Epithelial cell of proximal tubule (primary cell): ENCODE measurements at regions not wholly inside any gene's neighbourhood (a gene's known extent, or its start where the extent isn't known, plus 50 kb on each side); places are given as distances from the start of the nearest gene placed in this dataset.

ENCODE experiments used
- DNase-seq: peaks from one replicate; pipeline ENCODE4 v3.0.0-alpha.2; 2011; ENCODE audit warnings: low read depth
- H3K4me3 ChIP-seq: 2 replicates; pipeline ENCODE4 v1.5.1; 2011; ENCODE audit warnings: low read depth, mild to moderate bottlenecking, low read length
- TF ChIP-seq, protein P1 (sequence below): conservative IDR thresholded peaks from 2 replicates; pipeline ENCODE4 v1.5.1; 2012; ENCODE audit warnings: low read depth, mild to moderate bottlenecking, low read length

DNA sequence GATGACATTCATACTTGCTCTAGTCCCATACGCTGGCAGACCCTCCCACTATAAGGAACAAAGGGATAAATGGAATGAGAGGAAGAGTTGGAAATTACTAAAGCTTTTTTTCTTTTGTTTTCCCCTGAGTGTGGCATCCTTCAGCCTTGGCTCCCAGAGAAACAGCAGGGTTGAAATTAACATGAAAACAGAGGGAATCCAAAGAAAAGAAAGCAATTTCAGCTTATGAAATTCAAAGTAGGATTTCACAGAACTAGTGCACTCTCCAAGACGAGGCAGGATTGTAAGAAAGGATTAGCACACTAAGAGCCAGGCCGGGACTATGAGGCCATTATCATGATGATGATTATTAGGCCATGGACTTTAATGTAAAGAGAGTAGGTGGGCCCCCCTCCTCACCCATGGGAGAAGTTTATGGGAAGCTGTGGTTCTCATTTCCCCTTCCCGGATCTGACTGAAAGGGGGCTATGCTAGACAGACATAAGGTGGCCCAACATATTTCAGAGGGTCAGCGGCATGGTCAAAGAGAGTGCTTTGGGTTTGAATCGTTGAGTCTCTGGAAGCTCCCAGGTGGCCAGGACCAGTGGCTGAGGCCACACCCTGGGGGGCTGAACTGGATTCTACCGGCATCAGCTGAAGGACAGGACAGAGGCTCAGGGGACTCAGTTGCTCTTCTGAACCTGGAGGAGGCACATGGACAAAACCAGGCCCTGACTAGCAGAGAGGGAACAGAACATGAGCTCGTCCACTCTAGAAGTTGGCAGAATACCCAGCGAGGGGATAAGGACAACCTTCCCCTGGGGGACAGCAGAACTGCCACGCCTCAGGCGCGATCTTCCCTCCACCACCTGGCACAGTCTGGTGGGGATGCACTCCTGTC lies 100.1 kb upstream of the ARL4C start:
- no peak overlapping the region for H3K4me3 ChIP-seq
- TF ChIP-seq, protein P1, sequence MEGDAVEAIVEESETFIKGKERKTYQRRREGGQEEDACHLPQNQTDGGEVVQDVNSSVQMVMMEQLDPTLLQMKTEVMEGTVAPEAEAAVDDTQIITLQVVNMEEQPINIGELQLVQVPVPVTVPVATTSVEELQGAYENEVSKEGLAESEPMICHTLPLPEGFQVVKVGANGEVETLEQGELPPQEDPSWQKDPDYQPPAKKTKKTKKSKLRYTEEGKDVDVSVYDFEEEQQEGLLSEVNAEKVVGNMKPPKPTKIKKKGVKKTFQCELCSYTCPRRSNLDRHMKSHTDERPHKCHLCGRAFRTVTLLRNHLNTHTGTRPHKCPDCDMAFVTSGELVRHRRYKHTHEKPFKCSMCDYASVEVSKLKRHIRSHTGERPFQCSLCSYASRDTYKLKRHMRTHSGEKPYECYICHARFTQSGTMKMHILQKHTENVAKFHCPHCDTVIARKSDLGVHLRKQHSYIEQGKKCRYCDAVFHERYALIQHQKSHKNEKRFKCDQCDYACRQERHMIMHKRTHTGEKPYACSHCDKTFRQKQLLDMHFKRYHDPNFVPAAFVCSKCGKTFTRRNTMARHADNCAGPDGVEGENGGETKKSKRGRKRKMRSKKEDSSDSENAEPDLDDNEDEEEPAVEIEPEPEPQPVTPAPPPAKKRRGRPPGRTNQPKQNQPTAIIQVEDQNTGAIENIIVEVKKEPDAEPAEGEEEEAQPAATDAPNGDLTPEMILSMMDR, result no peak
- no peak for DNase-seq

DNA sequence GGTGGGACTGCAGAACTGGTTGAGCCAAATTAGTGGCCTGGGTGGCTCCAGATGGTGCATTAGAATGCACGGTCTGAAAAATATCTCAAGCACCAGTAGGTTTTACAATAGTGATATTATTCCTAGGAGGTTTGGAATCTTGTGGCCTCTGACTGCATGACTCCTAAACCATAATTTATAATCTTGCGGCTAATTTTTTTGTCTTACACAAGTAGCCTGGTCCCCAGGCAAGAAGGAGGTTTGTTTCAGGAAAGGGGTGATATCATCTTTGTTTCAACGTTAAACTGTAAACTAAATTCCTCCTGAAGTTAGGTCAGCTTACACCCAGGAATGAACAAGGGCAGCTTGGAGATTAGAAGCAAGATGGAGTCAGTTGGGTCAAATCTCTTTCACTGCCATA lies 98.9 kb upstream of the ARL4C start:
- TF ChIP-seq, protein P1, result no peak
- H3K4me3 ChIP-seq, result no peak overlapping the region
- DNase-seq, result no peak

DNA sequence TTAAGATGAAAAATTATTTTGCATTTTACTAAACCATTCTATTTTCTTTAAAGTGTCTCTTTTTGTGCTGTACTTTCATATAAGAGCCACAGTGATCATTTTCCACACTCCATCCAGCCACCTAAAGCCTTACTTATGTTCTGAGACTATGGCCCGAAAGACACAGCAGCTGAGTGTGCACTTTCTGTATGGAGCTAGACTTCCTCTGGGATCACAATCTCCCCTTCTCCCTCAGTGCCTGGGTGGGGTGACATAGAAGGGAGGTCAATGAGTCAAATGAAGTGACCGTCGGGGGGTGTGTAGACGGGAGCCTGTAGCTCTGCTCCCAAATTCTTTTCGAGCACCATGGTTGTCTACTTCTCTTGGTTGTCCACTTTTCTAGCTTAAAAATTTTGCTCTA lies 97.8 kb upstream of the ARL4C start:
- TF ChIP-seq, protein P1, result no peak
- H3K4me3 ChIP-seq, result no peak overlapping the region
- no peak for DNase-seq

DNA sequence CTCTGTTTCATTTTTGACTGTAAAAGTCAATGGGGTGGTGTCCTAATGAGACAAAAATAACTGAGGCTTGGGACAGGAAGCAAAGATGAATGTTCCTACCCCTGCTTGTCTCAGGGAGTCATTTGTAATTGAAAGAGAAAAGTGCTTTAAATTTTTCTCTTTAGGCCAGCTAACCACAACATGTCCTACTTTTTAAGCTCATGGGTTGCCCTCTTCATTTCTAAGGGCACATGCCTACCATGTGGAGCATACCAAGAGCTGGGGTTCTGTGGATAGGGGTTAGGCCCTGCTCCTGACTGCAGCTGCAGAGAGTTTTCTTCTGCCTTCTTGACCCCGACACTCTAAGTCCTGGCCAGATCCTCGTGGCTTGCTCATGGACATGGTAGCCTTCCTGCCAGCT lies 96.8 kb upstream of the ARL4C start:
- TF ChIP-seq, protein P1, result no peak
- DNase-seq, result no peak
- no peak overlapping the region for H3K4me3 ChIP-seq

DNA sequence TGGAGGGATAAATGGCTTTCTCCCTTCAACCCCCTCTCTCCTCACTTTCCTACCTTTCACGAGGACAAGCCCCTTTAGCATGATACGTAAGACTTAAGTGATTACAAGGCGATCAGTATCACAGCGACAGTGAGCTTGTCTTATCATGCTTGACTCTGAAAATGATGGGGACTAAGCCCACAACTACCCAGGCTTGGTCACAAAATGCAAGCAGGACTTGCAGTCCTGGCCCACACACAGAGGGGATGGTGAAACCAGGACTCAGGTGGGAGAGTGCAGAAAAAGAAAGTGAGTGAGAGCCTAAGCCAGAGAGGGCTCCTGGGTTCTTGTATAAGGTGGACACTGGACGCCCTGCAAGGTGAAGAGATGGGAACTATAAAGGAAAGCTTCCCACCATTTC lies 95.7 kb upstream of the ARL4C start:
- no peak for DNase-seq
- TF ChIP-seq, protein P1, result no peak
- no peak overlapping the region for H3K4me3 ChIP-seq

DNA sequence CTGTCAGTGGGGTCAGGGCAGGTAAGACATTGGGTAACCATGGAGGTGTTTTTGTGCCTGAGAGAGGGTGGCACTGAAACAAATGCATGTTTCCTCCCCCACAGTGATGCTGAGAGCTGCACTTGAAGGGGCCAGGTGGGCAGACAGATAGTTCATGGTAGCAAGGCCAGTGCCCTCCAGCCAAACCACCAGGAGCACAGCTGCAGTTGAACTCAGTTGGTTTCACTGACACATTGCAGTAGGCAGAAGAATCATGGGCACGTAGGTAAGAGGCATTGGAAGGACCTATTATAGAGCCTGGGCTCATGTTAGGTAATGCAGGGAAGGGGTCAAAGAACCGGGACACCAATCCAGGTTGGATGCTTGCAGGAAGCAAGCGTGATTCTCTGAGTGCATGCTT lies 93.2 kb upstream of the ARL4C start:
- no peak for DNase-seq
- TF ChIP-seq, protein P1, result no peak
- no peak overlapping the region for H3K4me3 ChIP-seq

DNA sequence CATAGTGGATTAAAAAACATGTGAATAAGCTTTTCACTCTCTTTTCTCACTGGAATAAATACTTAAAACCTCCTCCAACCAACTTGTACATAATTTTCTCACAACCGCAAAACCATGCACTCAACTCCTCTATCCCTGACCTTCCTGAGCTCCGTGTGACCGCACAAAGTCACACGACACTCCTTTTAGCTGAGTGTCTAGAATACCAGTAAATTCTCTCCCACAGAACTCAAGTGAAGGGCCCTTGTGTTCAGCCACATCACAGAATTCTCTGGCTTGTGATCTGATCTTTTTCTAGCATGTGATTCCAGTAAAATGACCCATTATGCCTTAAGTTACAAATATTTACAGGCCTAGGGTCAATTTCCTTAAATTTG lies 91.2 kb upstream of the ARL4C start:
- TF ChIP-seq, protein P1, result no peak
- H3K4me3 ChIP-seq, result no peak overlapping the region
- DNase-seq, result no peak
